NOMO-1 treated with DMSO at 0.1 percent for 48 hours (cell line): ENCODE measurements at regions not wholly inside any gene's neighbourhood (a gene's known extent, or its start where the extent isn't known, plus 50 kb on each side); places are given as distances from the start of the nearest gene placed in this dataset.

ENCODE experiments used
- DNase-seq: peaks from one replicate; lab custom pipeline; 2025; ENCODE audit not compliant: unreplicated experiment; lab: John Stamatoyannopoulos, UW

DNA sequence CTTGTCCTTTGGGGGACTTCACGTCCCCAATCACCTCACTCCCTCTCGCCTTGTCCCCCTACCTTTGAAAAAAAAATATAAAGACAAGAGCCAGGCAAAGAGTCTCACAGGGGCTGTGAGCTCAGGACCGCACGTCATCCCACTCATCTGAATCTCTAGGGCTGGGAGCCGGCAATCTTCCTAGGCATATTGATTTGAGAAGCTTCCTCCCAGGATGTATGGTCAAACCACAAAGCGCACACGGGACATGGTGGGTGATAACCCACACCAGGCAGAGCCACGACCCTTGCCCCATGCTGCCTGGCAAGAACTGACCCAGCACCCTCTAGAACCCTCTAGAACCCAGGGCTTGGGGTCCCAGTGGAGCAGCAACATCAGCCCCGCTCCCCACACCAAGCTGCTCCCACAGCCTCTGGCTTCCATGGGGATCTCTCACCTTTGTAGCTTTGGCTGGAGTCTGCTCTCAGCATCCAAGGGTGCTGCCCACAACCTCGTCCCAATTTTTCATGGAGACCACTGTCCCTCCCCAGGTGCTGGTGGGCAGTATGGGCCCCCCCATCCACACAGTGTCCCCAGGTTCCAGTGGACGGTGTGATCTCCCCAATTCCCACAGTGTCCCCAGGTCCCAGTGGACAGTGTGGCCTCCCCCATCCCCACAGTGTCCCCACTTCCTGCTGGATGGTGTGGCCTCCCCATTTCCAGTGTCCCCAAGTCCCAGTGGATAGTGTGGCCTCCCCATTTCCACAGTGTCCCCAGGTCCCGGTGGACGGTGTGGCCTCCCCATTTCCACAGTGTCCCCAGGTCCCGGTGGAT lies 85.2 kb upstream of the FGF3 start:
- no peak for DNase-seq

- DNase-seq: no peak
Observed at GRCh38 chr11:69904974-69905535, 85.8 kb upstream of the FGF3 start.

DNA sequence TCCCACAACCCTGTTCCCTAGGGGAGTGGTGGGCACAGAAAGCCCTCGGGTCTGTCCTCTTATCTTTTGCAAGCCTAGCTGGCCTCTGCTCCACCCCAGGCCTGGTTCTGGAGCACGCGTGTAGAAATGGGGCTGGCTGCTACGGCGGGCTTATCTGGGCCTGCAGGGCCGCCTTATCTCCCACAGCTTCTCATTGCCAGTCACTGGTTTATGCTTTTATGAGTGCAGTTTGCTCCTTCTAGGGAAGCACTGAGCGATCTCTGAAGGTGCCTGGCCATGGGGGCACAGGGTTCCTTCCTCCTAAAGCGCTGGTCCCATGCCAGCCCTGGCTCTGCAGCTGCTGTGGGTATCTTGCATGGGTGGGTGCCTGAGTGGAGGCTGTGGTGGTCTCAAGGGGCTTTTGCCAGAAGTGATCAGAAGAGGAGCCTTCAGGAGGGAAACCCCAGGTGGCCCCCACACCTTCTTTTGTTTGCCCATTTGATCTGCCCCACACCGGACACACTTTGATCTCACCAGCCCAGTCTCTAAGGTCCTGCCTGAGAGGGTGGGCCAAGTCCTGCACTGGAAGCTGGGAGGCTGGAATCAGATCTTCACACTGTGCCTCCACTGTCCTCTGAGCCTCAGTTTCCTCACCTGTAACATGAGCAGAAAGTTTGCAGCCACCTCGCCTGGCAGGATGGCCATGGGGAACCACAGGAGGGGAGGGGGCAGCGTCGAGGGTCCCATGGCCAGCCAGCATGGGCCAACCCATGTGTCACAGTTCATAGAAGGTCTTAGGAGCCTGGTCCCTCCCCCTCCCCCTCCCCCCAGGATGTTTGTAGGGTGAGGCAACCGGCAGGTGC lies 86.6 kb upstream of the FGF3 start:
- DNase-seq: no peak

DNA sequence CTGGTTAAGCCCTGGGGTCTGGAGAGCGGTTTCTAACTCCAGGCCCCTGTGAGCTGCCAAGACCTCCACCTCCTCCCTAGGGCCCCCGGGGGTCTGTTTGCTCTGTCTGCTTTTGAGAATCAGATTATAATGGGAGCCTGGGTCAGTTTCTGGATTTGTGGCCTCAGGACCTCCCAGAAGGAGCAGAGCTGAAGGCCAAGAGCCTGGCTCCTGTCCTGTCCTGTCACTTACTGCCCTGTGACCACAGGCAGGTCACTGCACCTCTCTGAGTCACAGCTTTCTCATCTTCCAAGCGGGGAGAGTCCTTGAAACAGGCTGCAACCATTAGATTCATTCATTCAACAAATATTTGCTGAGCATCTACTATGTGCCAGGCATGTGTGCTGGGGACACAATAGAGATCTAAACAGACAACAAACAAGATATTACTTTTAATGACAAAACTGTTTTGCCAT lies 87.3 kb upstream of the FGF3 start:
- DNase-seq: no peak

DNA sequence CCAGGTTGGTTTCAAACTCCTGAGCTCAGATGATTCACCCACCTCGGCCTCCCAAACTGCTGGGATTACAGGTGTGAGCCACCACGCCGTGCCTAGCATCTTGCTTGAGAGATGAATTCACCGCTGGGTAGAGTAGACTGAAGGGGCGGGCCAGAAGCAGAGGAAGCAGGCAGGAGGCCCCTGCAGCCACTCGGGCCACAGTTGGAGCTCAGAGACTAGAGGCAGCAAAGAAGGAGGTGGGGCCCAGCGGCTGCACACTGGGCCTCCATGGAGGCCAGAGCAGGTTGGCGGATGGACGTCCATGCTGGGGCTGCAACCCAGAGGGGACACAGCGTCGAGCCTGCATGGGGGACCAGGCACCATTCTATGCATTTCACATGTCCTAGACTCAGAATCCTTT lies 88.4 kb upstream of the FGF3 start:
- no peak for DNase-seq

DNA sequence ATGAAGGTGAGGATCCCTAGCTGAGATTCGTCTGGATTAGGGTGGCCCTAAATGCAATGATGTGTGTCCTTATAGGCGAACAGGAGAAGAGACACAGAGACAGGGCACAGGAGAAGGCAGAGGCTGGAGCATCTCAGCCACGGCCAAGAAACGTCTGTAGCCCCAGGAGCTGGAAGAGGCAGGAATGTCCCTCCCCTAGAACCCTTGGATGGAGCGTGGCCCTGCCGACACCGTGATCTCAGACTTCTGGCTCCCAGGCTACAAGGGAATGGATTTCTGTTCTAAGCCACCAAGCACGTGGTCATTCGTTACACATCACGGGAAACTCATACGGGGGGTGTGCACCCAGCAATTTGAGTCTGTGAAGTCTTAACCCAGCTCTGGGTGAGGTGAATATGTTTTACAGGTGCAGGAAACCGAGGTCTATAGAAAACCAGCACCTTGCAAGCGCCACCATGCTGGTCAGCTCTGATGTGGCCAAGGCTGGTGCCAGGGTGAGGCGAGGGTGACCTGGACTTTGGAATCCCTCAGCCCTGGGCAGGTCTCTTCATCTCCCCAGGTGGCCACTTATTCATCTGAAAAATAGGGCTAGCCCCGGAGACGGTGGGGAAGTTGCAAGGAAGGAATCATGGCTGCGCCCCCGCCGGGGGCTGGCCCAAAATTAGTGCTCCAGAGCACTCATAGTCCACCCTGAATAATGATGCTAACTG lies 89.5 kb upstream of the FGF3 start:
- DNase-seq: no peak

- DNase-seq: no peak
Observed at GRCh38 chr11:69909561-69910518, 90.6 kb upstream of the FGF3 start.

DNA sequence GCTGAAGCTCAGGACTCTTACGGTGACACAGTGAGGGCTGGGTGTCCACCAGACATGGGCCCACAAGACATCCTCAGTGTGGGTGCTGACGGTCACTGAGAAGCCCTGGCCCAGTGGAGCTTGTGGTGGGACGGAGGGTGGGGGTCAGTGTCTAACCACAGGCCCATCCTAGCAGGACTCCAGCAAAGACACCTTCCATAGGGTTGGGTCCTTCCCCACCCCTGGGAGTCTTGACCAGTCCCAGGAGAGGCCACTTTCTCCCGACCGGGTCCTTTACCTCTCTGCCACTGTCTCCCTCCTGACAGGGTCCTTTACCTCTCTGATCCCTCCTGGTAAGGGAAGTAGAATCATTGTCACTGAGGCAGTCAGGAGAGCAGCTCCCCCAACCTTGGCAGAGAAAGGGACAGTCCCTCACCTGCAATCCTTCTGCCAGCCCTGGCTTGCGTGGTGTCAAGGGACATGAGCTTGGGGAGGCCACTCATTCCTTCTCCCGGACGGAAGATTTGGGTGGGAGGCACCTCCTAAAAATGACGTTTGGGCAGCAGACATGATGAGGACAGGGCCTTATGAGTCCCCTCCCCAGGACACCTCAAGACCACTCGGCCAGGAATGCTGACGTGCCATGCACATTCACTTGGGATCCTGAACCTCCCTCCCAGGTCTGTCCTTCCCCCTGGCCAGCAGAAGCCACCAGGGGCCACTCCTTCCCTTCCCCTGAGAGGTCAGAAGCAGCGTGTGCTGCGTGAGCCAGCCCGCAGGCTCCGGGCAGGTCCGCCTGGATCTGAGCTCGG lies 91.5 kb upstream of the FGF3 start:
- DNase-seq: no peak

DNA sequence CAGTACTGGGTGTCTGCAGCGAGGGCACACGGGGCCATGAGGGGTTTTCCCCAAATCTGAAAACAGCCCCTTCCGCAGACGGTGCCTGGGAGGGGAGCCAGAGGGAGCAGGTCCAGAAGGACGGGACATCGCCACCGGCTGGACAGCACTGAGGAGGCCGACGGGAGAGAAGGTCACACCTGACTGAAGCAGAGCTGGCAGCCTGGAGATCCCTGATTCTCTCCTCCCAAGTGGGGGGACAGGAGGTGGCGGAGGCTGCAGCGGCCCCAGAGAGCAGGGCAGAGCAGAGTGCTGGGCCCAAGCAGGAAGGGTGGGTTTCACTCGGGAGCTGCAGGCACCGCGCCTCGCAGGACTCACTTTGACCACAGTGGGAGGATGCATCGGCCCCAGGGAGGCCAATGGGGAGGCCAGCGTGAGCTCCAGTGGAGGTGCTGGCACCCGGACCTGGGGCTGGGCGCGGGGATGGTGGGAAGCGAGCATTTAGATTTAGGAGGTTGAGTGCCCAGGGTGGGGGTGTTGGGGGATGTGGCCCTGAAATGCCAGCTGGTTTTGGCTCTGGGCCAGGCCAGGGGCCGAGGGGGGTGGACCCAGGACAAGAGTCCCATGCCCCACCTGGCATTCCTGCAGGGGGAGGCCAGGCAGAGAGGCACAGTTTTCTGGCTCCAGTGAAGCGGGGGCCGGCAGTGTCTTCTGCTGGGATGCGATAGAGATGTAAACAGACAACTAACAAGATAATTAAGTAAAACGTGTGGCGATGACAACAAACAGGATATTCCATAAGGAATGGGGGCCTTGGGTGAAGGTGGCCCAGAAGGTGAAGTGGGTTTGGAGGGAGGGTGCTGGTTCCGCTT lies 92.3 kb upstream of the FGF3 start:
- no peak for DNase-seq

GRCh38 chr11:69912161-69912910 lies 93.1 kb upstream of the FGF3 start:
- no peak for DNase-seq

DNA sequence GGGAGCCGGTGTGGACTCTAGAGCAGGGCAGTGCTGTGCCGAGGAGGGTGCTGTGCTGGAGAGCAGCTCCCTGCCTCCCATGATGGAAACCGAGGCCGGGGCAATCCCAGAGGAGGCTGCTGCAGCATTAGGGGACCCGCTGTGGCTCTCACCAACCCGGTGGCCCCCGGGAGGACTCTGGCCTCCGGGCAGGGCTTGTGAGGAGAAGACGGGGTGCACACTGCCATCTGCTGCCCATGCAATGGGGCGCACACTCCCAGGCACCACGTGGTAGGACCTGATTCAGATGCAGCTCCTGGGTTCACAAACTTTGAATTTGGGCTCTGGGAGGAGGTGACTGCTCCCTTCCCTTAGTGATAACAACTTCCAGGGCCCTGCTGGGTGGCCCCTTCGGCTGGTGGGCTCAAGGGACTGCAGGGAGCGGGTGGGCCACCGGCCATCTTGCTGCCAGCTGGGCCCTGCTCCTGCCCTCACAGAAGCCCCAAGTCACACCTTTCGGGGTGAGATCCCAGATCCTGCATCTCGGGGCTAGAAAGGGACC lies 93.8 kb upstream of the FGF3 start:
- DNase-seq: peak; percentile 11

DNA sequence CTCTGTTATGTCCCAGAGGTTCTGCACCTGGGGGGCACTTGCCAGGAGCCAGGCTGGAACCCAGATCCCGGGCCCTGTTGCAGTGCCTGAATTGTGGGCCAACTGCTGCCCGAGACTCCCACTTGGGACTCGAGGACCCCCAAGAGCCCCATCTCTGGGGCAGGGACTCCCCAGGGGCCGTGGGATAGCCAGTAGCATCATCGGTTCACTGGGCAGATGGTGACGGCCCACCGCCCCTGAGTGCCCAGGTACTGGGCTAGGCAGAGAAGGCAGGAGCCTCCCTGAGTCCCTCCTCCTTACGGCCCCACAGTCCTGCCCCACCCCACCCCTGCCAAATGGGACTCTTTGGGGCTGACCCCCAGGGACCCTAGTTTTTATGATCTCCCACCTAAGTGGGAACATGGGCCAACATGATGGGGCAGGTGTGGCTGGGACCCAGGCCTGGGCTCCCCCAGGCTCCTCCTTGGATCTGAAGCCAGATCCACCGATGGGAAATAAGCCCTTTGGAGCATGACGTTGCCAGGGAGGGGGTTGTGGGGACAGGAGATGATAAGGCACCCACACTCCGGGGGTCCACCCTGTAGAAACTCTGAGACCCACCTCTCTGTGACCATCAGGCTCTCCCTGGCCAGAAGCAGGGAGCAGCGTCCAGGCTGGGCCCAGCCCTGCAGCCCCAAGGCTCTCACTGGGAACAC lies 94.5 kb upstream of the FGF3 start:
- no peak for DNase-seq

GRCh38 chr11:69914286-69915150 lies 95.3 kb upstream of the FGF3 start:
- DNase-seq: no peak

GRCh38 chr11:69915151-69915500 lies 95.9 kb upstream of the FGF3 start:
- DNase-seq: no peak

- DNase-seq: peak; percentile 4
Observed at GRCh38 chr11:69915501-69916250, 96.5 kb upstream of the FGF3 start.
